Osteoblast (primary cell): ENCODE measurements at regions not wholly inside any gene's neighbourhood (a gene's known extent, or its start where the extent isn't known, plus 50 kb on each side); places are given as distances from the start of the nearest gene placed in this dataset.
"Not testable (repeated sequence)": the region's sequence is repeated elsewhere in the genome, so short reads cannot be mapped to it uniquely, and the experiment has no call there.

Experiments used
- DNase-seq: peaks from one replicate; pipeline ENCODE4 v3.0.0; 2011; ENCODE audit warnings: low spot score, mixed read lengths; ENCODE audit not compliant: insufficient read length; ENCODE audit errors: missing footprints
- H2AFZ ChIP-seq: 2 replicates; pipeline ENCODE4 v1.6.0; 2011; ENCODE audit warnings: mild to moderate bottlenecking, low read length
- H3K27ac ChIP-seq: 2 replicates; pipeline ENCODE4 v1.5.1; 2011; ENCODE audit warnings: mild to moderate bottlenecking, low read depth, low read length, moderate library complexity
- H3K27me3 ChIP-seq: 2 replicates; pipeline ENCODE4 v1.6.0; 2012; ENCODE audit warnings: mild to moderate bottlenecking, control low read depth, inconsistent platforms, low read length, moderate library complexity; ENCODE audit not compliant: insufficient read depth
- H3K36me3 ChIP-seq: 2 replicates; pipeline ENCODE4 v1.5.1; 2011; ENCODE audit warnings: mild to moderate bottlenecking, low read length, control low read depth, moderate library complexity; ENCODE audit not compliant: insufficient read depth
- H3K4me1 ChIP-seq: 2 replicates; pipeline ENCODE4 v1.5.1; 2011; ENCODE audit warnings: mild to moderate bottlenecking, low read length, control low read depth, moderate library complexity; ENCODE audit not compliant: insufficient read depth
- H3K4me2 ChIP-seq: 2 replicates; pipeline ENCODE4 v1.6.0; 2011; ENCODE audit warnings: mild to moderate bottlenecking, low read length; ENCODE audit not compliant: insufficient read depth
- H3K4me3 ChIP-seq: fragments of 200-600 bp; sonication (generic); 3 replicates; pipeline ENCODE4 v1.5.1; 2012; ENCODE audit warnings: mild to moderate bottlenecking, low read length, inconsistent platforms; ENCODE audit not compliant: insufficient read depth
- H3K79me2 ChIP-seq: 2 replicates; pipeline ENCODE4 v1.6.0; 2012; ENCODE audit warnings: mild to moderate bottlenecking, low read length, control low read depth, inconsistent platforms; ENCODE audit not compliant: insufficient read depth
- H3K9me3 ChIP-seq: 2 replicates; pipeline ENCODE4 v1.5.1; 2011; ENCODE audit warnings: low read depth, low read length, control low read depth
- H4K20me1 ChIP-seq: 2 replicates; pipeline ENCODE4 v1.6.0; 2012; ENCODE audit warnings: mild to moderate bottlenecking, low read length, control low read depth; ENCODE audit not compliant: insufficient read depth
- CTCF ChIP-seq: IDR thresholded peaks from 2 replicates; pipeline ENCODE4 v1.5.1; 2011; ENCODE audit warnings: mild to moderate bottlenecking, low read depth, low read length, moderate library complexity; ENCODE audit errors: extremely low read depth

GRCh38 chrX:130467936-130468335 is 66.1 kb downstream of the RBMX2 start:
- no peaks in the 10 kb centered on the region for H3K36me3 ChIP-seq
- H2AFZ ChIP-seq, result no peak overlapping the region
- no peak for DNase-seq
- H3K4me3 ChIP-seq, result no peak overlapping the region
- no peak overlapping the region for H3K4me2 ChIP-seq
- H3K27ac ChIP-seq, result no peak overlapping the region
- H3K4me1 ChIP-seq, result no peaks in the 10 kb centered on the region
- H3K9me3 ChIP-seq, result no peaks in the 10 kb centered on the region
- H4K20me1 ChIP-seq, result no peaks in the 10 kb centered on the region
- H3K79me2 ChIP-seq, result no peaks in the 10 kb centered on the region
- no peak for TF ChIP-seq CTCF
- H3K27me3 ChIP-seq, result no peaks in the 10 kb centered on the region

- no peak overlapping the region for H2AFZ ChIP-seq
- TF ChIP-seq CTCF, result no peak
- H3K27ac ChIP-seq, result no peak overlapping the region
- H3K4me1 ChIP-seq, result no peaks in the 10 kb centered on the region
- no peak overlapping the region for H3K4me3 ChIP-seq
- H3K4me2 ChIP-seq, result no peak overlapping the region
- H3K36me3 ChIP-seq, result no peaks in the 10 kb centered on the region
- no peaks in the 10 kb centered on the region for H3K79me2 ChIP-seq
- H3K9me3 ChIP-seq, result no peaks in the 10 kb centered on the region
- H4K20me1 ChIP-seq, result no peaks in the 10 kb centered on the region
- DNase-seq, result no peak
- H3K27me3 ChIP-seq, result no peaks in the 10 kb centered on the region
Observed at GRCh38 chrX:130468395-130468923, 66.7 kb downstream of the RBMX2 start.

GRCh38 chrX:130482871-130483270 is 81.1 kb downstream of the RBMX2 start:
- no peak for DNase-seq
- no peaks in the 10 kb centered on the region for H3K9me3 ChIP-seq
- no peak overlapping the region for H3K27ac ChIP-seq
- no peaks in the 10 kb centered on the region for H3K27me3 ChIP-seq
- H3K79me2 ChIP-seq, result no peaks in the 10 kb centered on the region
- no peak for TF ChIP-seq CTCF
- no peak overlapping the region for H3K4me2 ChIP-seq
- H2AFZ ChIP-seq, result no peak overlapping the region
- H4K20me1 ChIP-seq, result no peaks in the 10 kb centered on the region
- H3K4me3 ChIP-seq, result no peak overlapping the region
- no peaks in the 10 kb centered on the region for H3K36me3 ChIP-seq
- H3K4me1 ChIP-seq, result no peaks in the 10 kb centered on the region

GRCh38 chrX:130485870-130486269 is 84.1 kb downstream of the RBMX2 start:
- H3K9me3 ChIP-seq, result no peaks in the 10 kb centered on the region
- no peak overlapping the region for H3K4me3 ChIP-seq
- no peak overlapping the region for H3K4me2 ChIP-seq
- no peak for TF ChIP-seq CTCF
- H3K79me2 ChIP-seq, result no peaks in the 10 kb centered on the region
- H3K36me3 ChIP-seq, result no peaks in the 10 kb centered on the region
- no peaks in the 10 kb centered on the region for H4K20me1 ChIP-seq
- H2AFZ ChIP-seq, result no peak overlapping the region
- no peaks in the 10 kb centered on the region for H3K27me3 ChIP-seq
- no peaks in the 10 kb centered on the region for H3K4me1 ChIP-seq
- DNase-seq, result no peak
- no peak overlapping the region for H3K27ac ChIP-seq

- H3K27ac ChIP-seq, H4K20me1 ChIP-seq, H3K4me1 ChIP-seq: not testable (repeated sequence)
Observed at GRCh38 chrX:130495502-130495901, 93.7 kb downstream of the RBMX2 start.

More at GRCh38 chrX:130495502-130495901, 93.7 kb downstream of the RBMX2 start:
- DNase-seq, H3K79me2 ChIP-seq, H3K9me3 ChIP-seq, H3K27me3 ChIP-seq, H3K4me2 ChIP-seq, H3K4me3 ChIP-seq, H3K36me3 ChIP-seq, H2AFZ ChIP-seq: not testable (repeated sequence)
